C4-2B (cell line): ENCODE measurements at regions not wholly inside any gene's neighbourhood (a gene's known extent, or its start where the extent isn't known, plus 50 kb on each side); places are given as distances from the start of the nearest gene placed in this dataset.

Experiments used
- CTCF ChIP-seq: fragments of 450-650 bp; conservative IDR thresholded peaks from 2 replicates; pipeline ENCODE4 v1.5.1; 2017; ENCODE audit warnings: mild to moderate bottlenecking
- ZFX ChIP-seq: fragments of 450-650 bp; IDR thresholded peaks from 2 replicates; pipeline ENCODE4 v1.6.1; 2017

- no peak for TF ChIP-seq CTCF
- no peak for TF ChIP-seq ZFX
Observed at GRCh38 chr4:135966936-135967335, 1565.4 kb downstream of the PCDH18 start.
